Loucy (cell line): ENCODE measurements at regions not wholly inside any gene's neighbourhood (a gene's known extent, or its start where the extent isn't known, plus 50 kb on each side); places are given as distances from the start of the nearest gene placed in this dataset.

Experiments
- EZH2phosphoT487 ChIP-seq: fragments of 200-600 bp; IDR thresholded peaks from 2 replicates; pipeline ENCODE4 v1.6.1; 2018; ENCODE audit warnings: antibody characterized with exemption, mild to moderate bottlenecking, moderate library complexity, borderline replicate concordance
- TF ChIP-seq, protein P1 (sequence below): fragments of 200-600 bp; sonication (generic); conservative IDR thresholded peaks from 2 replicates; pipeline ENCODE4 v1.5.1; 2014; ENCODE audit warnings: mild to moderate bottlenecking, antibody characterized with exemption, low read length

DNA sequence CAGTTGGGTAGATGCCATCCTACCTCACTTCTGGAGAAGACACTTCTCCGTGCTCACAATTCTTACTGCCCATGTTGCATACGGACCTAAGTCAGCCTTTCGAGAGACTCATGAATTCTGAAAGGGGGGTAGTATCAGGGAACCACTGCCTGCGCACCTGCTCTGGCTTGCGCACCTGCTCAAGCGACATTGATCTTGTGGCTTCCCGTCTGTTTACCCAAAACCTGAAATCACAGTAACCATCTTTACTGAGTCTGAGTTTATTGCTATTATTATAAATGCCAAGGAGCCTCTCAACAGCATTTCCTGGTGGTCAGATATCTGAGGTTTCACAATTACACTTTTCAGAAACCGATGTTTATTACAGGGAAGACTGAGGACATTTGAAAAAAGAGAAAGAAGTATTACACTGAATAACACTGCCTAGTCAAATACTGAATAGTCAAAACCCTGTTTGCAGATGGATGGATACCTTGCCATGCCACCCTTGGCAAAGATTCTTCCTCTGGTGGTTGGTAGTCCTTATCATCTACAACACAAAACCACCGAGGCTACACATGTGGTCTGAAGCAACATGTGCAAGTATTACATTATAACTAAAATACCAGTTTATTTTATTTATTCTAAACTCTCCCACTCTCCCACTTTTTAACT, 208.7 kb downstream of the SIPA1L2 start:
- TF ChIP-seq, protein P1, sequence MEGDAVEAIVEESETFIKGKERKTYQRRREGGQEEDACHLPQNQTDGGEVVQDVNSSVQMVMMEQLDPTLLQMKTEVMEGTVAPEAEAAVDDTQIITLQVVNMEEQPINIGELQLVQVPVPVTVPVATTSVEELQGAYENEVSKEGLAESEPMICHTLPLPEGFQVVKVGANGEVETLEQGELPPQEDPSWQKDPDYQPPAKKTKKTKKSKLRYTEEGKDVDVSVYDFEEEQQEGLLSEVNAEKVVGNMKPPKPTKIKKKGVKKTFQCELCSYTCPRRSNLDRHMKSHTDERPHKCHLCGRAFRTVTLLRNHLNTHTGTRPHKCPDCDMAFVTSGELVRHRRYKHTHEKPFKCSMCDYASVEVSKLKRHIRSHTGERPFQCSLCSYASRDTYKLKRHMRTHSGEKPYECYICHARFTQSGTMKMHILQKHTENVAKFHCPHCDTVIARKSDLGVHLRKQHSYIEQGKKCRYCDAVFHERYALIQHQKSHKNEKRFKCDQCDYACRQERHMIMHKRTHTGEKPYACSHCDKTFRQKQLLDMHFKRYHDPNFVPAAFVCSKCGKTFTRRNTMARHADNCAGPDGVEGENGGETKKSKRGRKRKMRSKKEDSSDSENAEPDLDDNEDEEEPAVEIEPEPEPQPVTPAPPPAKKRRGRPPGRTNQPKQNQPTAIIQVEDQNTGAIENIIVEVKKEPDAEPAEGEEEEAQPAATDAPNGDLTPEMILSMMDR, result no peak
- TF ChIP-seq EZH2phosphoT487, result no peak
